HCEC 1CT (cell line): ENCODE measurements at regions not wholly inside any gene's neighbourhood (a gene's known extent, or its start where the extent isn't known, plus 50 kb on each side); places are given as distances from the start of the nearest gene placed in this dataset.
A peak's percentile ranks its signal among the peaks of the same experiment; 100 is the strongest.

Experiments used
- DNase-seq: peaks from one replicate; pipeline ENCODE4 v3.0.0-alpha.2; 2017

- DNase-seq, result no peak
Observed at GRCh38 chrX:69024931-69025330, 140.3 kb downstream of the PJA1 start.

- DNase-seq, result no peak
Observed at GRCh38 chrX:69024161-69024736, 141.0 kb downstream of the PJA1 start.

- DNase-seq, result no peak
Observed at GRCh38 chrX:69022430-69022829, 142.8 kb downstream of the PJA1 start.

- no peak for DNase-seq
Observed at GRCh38 chrX:69021141-69021960, 143.9 kb downstream of the PJA1 start.

GRCh38 chrX:69020316-69020715 lies 144.9 kb downstream of the PJA1 start:
- DNase-seq, result no peak

GRCh38 chrX:69019073-69019890 lies 146.0 kb downstream of the PJA1 start:
- no peak for DNase-seq

- no peak for DNase-seq
Observed at GRCh38 chrX:69018416-69019072, 146.7 kb downstream of the PJA1 start.

GRCh38 chrX:69016293-69016941 lies 148.8 kb downstream of the PJA1 start:
- no peak for DNase-seq

- DNase-seq, result no peak
Observed at GRCh38 chrX:69015564-69016292, 149.5 kb downstream of the PJA1 start.

- DNase-seq, result no peak
Observed at GRCh38 chrX:69015156-69015555, 150.1 kb downstream of the PJA1 start.

GRCh38 chrX:69014200-69014599 lies 151.1 kb downstream of the PJA1 start:
- DNase-seq, result peak; percentile 7

GRCh38 chrX:69010339-69010738 lies 154.9 kb downstream of the PJA1 start:
- DNase-seq, result no peak

GRCh38 chrX:69000877-69001276 lies 164.4 kb downstream of the PJA1 start:
- no peak for DNase-seq

GRCh38 chrX:68999931-69000330 lies 165.3 kb downstream of the PJA1 start:
- no peak for DNase-seq

GRCh38 chrX:68999356-68999755 lies 165.9 kb downstream of the PJA1 start:
- no peak for DNase-seq

- no peak for DNase-seq
Observed at GRCh38 chrX:68998716-68999115, 166.5 kb downstream of the PJA1 start.

- DNase-seq, result no peak
Observed at GRCh38 chrX:68997911-68998310, 167.3 kb downstream of the PJA1 start.

GRCh38 chrX:68997511-68997910 lies 167.7 kb downstream of the PJA1 start:
- DNase-seq, result no peak

- DNase-seq, result no peak
Observed at GRCh38 chrX:68995780-68996551, 167.1 kb downstream of the EFNB1 start.

- no peak for DNase-seq
Observed at GRCh38 chrX:68995386-68995779, 166.6 kb downstream of the EFNB1 start.

GRCh38 chrX:68994891-68995255 lies 166.1 kb downstream of the EFNB1 start:
- DNase-seq, result no peak
